CD4-positive, alpha-beta T cell treated with Interleukin-15 for 1 hour (primary cell): ENCODE measurements at regions not wholly inside any gene's neighbourhood (a gene's known extent, or its start where the extent isn't known, plus 50 kb on each side); places are given as distances from the start of the nearest gene placed in this dataset.

Source experiments
- DNase-seq: peaks from one replicate; pipeline ENCODE4 v3.0.0-alpha.2; 2020

- DNase-seq = no peak
Measured at GRCh38 chr2:217146956-217147355, 287.1 kb upstream of the TNP1 start.

- DNase-seq = no peak
Measured at GRCh38 chr2:217142649-217143266, 282.9 kb upstream of the TNP1 start.

GRCh38 chr2:217138284-217138683 lies 278.4 kb upstream of the TNP1 start:
- no peak for DNase-seq

DNA sequence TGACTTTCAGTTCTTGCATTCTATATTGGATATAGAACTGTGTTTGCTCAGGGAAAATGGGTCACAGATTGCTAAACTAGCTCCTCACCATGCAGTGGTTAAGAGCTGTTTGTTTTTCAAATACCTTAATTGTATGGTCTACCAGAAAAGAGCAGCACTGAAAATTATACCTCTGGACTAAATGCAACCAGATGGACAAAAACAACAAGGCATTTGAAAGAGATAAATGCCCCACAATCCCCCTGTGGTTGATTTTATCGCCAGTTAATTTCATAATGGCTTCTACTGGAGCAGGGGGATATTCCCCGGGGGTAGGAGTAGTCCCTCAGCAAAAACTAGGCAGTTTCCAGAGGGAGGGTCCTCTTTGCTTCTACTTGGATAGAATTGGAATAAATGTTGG lies 267.9 kb upstream of the TNP1 start:
- no peak for DNase-seq

DNA sequence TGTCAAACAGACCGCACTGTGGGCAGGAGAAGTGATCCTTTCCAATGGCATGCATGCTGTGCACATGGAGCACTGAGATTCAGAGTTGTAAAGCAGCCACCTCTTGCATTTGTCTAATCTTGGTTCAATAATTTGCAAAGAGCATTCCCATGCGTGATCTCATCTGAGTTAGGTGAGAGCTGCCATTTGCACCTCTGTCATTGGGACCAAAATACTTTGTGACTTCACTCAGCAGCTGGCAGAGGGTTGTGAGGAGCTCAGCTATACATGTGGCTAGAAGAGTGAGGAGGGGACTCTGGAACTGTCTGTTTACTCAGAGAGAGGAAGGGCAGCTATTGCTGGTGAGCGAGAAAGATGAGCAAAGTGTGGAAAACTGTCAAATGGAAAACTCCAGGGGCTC lies 265.1 kb upstream of the TNP1 start:
- no peak for DNase-seq

GRCh38 chr2:217124050-217124449 lies 264.2 kb upstream of the TNP1 start:
- DNase-seq = no peak

GRCh38 chr2:217121565-217121964 lies 261.7 kb upstream of the TNP1 start:
- DNase-seq = no peak

DNA sequence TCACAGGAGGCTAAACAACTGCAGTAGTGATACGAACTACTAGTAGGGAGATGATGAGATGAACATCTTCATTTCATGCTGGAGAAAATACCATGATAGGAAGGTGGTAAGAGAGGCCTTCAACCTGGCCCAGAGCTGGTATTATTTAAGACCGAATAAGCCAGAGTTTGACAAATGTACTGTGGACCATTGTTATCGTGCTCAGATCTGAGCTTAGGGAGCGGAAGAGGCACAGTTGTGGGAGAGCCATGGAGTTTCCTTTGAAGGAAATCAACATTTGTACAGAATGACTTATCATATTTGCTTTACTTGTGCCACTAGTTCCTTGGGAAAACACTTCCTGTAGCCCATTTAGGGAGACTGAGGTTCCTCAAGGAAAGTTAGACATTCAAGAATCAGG lies 260.6 kb upstream of the TNP1 start:
- no peak for DNase-seq

DNA sequence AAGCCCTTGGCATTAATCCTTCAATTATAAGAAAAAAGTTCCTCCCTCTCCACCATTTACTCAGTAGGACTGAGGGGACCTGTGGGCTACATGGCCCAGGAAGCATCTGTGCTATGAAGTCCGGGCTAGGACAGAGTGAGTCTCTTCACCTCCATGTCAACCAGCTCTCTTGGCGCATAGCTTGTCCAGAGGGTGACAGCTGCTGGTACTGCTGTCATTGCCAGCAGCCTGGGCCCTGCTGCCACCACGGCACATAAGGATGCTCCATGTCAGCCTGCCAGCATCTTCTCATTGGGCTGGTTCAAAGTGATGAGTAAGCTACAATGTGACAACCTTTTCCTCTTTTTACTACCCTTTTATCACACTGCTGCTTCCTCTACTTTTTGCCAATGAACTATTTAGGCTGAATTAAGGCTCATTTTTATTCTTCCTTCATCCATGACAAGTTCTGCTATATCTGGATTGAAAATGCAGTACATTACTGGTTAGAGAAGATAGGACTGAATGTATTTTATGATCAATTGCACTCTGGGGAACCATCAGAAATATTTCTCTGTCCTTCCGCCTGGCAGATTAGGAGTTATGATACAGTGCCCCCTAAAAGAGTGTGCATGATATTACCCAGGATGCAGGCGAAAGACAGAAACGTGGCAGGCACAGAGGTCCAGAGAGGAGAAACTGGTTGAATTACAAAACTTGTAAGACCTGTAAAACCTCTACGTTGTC lies 258.9 kb upstream of the TNP1 start:
- no peak for DNase-seq

DNA sequence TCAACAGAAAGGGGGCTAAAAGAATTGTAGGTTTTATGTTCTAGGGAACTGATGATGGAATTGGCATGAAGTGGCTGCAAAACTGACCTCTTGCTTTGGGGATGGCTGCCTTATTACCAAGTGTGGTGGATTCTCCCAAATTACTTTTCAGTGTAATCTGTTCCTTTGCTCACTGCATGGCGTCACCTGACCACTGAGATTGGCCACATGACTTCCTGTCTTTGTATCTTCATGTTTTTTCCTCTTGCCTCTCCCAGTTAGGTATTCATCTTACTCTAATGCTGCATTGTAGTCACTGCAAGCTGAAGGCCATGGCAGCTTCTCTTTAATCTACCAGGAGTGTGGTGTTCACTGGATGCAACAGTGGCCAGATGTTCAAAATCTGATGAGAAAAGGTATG lies 257.7 kb upstream of the TNP1 start:
- no peak for DNase-seq

- DNase-seq = no peak
Measured at GRCh38 chr2:217116610-217117009, 256.7 kb upstream of the TNP1 start.

- no peak for DNase-seq
Measured at GRCh38 chr2:217114117-217114516, 254.3 kb upstream of the TNP1 start.

GRCh38 chr2:217113491-217113890 lies 253.6 kb upstream of the TNP1 start:
- no peak for DNase-seq

DNA sequence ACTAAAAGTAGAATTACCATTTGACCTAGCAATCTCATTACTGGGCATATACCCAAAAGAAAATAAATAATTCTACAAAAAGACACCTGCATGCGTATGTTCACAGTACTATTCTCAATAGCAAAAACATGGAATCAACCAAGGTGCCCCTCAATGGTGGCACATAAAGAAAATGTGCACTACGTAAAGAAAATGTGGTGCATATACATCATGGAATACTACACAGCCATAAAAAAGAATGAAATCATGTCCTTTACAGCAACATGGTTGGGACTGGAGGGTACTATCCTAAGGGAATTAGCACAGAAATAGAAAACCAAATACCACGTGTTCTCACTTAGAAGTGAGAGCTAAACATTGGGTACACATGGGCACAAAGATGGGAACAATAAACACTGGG lies 250.7 kb upstream of the TNP1 start:
- DNase-seq = no peak

DNA sequence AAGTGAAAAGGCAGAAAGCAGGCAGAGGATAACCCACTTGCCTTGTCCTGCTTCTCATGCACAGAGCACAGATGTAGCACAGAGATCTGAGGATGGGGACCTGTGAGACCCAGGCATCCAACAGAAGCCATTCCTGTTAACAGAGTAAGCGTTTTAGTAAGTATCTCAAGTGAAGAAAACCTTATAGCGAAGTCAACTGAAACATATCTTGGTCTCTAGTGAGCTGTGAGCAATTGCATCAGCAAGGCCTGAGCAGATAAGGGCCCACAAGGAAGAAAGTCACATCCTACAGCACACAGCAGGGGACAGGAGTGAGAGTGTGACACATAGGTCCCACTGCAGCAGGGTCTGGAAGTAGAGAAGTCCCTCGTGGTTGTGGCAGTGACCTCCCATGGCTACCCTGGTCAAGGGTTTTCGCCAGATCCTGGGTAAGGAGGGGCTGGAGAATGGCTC lies 248.7 kb upstream of the TNP1 start:
- no peak for DNase-seq

GRCh38 chr2:217108086-217108485 lies 248.2 kb upstream of the TNP1 start:
- DNase-seq = no peak

DNA sequence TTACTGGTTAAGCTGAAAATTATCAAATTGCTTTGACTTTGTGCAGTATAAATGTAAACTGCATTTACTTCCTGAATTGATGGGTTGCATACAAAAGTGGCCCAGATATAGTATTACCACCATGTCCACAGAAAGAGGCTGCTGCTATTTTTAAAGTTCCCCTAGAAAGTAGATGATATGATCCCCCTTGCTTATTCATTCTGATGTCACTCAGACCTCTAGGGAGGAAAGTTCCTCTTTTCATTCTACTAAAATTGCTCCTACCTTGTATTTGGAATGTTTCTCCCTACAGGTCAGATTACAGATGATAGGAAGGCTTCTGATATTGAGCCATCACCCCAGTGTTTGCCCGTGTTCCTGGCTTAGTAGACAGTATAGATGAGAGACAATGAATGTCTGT lies 247.6 kb upstream of the TNP1 start:
- DNase-seq = no peak

DNA sequence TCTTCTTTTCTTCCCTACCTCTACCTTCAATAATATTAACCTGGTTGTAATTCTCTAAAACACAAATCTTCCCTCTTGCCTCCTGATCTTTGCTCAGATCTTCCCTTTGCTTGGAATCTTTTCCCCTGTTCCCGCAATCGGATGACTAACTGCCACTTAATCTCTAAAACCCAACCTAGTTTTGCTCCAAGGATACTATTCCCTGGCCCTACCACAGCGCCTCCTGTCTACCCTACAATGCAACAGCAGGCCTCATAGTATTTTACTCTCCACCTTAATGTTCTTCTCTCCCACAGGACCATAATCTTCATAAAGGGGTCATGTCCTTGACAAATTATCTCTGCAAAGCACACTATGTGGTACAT lies 246.8 kb upstream of the TNP1 start:
- no peak for DNase-seq

GRCh38 chr2:217105733-217106649 lies 246.1 kb upstream of the TNP1 start:
- no peak for DNase-seq

DNA sequence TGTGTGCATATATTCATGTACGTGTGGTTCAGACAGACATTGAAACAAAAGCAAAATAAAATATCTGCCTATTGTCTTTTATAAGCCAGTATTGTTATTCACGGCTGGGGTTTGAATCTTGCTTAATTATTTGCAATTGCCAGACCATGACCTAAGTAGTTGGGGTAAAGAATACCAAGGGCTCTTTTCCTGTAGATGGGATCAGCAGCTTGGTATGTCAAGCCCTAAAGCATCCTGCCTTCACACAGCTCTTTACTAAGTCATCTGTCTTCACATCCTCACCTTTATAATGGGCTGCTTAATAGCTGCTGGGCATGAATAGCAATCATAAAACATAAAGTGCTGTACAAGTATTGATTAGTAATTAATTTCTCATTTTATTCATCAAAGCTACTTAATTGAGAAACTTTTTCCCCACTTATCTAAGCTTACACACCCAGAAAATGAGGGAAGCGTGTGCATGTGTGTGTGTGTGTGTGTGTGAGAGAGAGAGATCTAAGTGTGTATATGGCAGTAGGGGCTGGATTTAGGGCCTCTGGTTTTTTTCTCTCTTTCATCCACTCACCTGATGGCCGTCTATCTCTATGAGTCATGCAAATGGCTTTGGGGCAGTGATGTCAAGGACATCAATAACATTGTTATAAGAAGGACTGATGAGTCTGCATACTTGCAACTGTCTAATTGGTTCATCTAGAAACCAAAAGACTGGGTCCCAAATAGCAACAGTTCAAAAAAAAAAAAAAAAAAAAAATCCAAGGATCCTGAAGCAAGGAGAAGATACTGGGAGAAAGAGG lies 244.1 kb upstream of the TNP1 start:
- no peak for DNase-seq

DNA sequence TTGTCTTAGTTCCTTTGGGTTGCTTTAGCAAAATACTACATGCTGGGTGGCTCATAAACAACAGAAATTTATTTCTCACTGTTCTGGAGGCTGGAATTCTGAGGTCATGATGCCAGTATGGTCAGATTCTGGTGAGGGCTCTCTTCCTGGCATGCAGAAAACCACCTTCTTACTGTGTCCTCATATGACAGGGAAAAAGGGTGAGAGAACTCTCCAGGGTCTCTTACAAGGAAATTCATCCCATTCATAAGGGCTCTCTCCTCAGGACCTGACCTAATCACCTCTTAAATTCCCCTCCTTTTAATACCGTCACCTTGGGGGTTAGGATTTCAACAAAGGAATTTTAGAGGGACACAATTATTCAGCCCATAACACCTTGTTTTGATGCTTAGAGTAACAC lies 243.1 kb upstream of the TNP1 start:
- DNase-seq = no peak

DNA sequence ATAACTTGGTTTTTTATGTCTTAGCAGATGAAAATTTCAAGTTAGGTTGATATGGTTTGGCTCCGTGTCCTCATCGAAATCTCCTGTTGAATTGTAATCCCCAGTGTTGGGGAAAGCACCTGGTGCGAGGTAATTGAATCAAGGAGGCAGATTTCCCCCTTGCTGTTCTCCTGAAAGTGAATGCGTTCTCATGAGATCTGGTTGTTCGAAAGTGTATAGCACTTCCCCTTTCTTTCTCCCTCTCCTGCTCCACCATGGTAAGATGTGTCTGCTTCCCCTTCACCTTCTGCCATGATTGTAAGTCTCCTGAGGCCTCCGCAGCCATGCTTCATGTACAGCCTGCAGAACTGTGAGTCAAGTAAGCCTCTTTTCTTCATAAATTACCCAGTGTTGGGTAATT lies 242.1 kb upstream of the TNP1 start:
- DNase-seq = no peak

DNA sequence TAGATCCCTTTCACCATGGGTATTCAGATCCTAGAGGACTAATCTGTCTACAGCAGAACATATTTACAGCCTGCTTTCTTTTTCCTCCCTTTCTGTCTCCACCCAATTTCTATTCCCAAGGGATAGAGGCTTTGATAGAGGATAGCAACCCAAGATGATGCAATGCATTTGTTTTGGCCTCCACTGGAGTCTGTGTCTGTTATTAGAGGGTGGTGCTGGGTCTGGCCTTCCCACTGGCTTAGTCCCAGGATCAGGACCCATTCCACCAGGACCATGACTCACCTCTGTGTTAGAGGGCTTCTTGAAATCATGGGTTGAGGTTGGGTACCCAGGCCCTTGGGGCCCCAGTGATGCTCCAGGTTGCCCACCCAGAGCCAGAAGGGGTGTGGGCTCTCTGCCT lies 239.7 kb upstream of the TNP1 start:
- no peak for DNase-seq
